ENCODE measurements at regions not wholly inside any gene's neighbourhood (a gene's known extent, or its start where the extent isn't known, plus 50 kb on each side); places are given as distances from the start of the nearest gene placed in this dataset.

GRCh38 chr13:91100944-91101343 lies 246.5 kb upstream of the MIR17HG start:
- H3K9me3 Mint-ChIP-seq, result no peaks in the 10 kb centered on the region
- no peaks in the 10 kb centered on the region for H3K27me3 Mint-ChIP-seq (ENCODE audit: low read depth)
- ATAC-seq (no peak), DNase-seq (ENCODE audit: low spot score) (no peak)
- H3K4me3 Mint-ChIP-seq, result no peak overlapping the region
- H3K4me1 Mint-ChIP-seq, result peaks cover 7% of the 10 kb centered on the region
- H3K36me3 Mint-ChIP-seq, result no peaks in the 10 kb centered on the region
- ChIA-PET CTCF (interaction anchor here (1.0 kb wide), 1 partner anchor 23 kb away, joined by 4 read pairs; no protein-coding TSS in a partner anchor), POLR2A (no interaction called here)
- TF ChIP-seq, protein P1, sequence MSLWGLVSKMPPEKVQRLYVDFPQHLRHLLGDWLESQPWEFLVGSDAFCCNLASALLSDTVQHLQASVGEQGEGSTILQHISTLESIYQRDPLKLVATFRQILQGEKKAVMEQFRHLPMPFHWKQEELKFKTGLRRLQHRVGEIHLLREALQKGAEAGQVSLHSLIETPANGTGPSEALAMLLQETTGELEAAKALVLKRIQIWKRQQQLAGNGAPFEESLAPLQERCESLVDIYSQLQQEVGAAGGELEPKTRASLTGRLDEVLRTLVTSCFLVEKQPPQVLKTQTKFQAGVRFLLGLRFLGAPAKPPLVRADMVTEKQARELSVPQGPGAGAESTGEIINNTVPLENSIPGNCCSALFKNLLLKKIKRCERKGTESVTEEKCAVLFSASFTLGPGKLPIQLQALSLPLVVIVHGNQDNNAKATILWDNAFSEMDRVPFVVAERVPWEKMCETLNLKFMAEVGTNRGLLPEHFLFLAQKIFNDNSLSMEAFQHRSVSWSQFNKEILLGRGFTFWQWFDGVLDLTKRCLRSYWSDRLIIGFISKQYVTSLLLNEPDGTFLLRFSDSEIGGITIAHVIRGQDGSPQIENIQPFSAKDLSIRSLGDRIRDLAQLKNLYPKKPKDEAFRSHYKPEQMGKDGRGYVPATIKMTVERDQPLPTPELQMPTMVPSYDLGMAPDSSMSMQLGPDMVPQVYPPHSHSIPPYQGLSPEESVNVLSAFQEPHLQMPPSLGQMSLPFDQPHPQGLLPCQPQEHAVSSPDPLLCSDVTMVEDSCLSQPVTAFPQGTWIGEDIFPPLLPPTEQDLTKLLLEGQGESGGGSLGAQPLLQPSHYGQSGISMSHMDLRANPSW (CRISPR knock-in tag; conservative IDR thresholded peaks at IDR 0.05; ENCODE audit: low read depth), result no peak
- H3K27ac Mint-ChIP-seq, result no peak overlapping the region

DNA sequence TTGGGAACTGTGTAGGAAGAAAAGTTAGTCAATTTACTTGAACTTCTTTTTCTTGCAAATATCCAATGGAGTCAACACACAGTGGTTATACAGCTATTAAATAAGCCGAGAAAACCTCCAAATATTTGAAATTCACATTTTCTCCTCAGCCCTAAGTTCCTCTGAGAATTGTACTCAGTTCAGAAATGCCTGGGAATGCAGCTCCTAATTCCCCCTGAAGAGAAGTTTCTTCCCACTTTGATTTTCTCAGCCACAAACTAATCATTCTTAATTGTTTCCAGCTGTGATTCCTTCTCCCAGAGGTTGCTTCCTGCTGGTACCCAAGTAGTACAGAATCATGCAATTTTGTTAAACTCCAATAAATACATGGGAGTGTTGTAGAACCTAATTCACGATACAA lies 246.1 kb upstream of the MIR17HG start:
- CTCF ChIA-PET, result interaction anchor here (1.0 kb wide), 1 partner anchor 23 kb away, joined by 4 read pairs; no protein-coding TSS in a partner anchor

More for the DNA sequence above, 246.1 kb upstream of the MIR17HG start:
- TF ChIP-seq SMAD3 (CRISPR knock-in tag; IDR thresholded peaks at IDR 0.05; ENCODE audit: borderline replicate concordance) (no peak), NFATC4 (CRISPR knock-in tag; IDR thresholded peaks at IDR 0.05) (no peak), ZNF532 (CRISPR knock-in tag; IDR thresholded peaks at IDR 0.05; ENCODE audit: borderline replicate concordance) (no peak), HMGA2 (CRISPR knock-in tag; IDR thresholded peaks at IDR 0.05) (no peak), ERG (CRISPR knock-in tag; IDR thresholded peaks at IDR 0.05) (no peak), ZNF121 (CRISPR knock-in tag; IDR thresholded peaks at IDR 0.05) (no peak), ZBTB21 (CRISPR knock-in tag; IDR thresholded peaks at IDR 0.05; ENCODE audit: borderline replicate concordance) (no peak)
- TF ChIP-seq, protein P2, sequence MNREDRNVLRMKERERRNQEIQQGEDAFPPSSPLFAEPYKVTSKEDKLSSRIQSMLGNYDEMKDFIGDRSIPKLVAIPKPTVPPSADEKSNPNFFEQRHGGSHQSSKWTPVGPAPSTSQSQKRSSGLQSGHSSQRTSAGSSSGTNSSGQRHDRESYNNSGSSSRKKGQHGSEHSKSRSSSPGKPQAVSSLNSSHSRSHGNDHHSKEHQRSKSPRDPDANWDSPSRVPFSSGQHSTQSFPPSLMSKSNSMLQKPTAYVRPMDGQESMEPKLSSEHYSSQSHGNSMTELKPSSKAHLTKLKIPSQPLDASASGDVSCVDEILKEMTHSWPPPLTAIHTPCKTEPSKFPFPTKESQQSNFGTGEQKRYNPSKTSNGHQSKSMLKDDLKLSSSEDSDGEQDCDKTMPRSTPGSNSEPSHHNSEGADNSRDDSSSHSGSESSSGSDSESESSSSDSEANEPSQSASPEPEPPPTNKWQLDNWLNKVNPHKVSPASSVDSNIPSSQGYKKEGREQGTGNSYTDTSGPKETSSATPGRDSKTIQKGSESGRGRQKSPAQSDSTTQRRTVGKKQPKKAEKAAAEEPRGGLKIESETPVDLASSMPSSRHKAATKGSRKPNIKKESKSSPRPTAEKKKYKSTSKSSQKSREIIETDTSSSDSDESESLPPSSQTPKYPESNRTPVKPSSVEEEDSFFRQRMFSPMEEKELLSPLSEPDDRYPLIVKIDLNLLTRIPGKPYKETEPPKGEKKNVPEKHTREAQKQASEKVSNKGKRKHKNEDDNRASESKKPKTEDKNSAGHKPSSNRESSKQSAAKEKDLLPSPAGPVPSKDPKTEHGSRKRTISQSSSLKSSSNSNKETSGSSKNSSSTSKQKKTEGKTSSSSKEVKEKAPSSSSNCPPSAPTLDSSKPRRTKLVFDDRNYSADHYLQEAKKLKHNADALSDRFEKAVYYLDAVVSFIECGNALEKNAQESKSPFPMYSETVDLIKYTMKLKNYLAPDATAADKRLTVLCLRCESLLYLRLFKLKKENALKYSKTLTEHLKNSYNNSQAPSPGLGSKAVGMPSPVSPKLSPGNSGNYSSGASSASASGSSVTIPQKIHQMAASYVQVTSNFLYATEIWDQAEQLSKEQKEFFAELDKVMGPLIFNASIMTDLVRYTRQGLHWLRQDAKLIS (CRISPR knock-in tag; IDR thresholded peaks at IDR 0.05; ENCODE audit: borderline replicate concordance), result no peak
- no peaks in the 10 kb centered on the region for H3K27me3 Mint-ChIP-seq (ENCODE audit: low read depth)
- ATAC-seq (no peak), DNase-seq (ENCODE audit: low spot score) (no peak)
- H3K36me3 Mint-ChIP-seq, result no peaks in the 10 kb centered on the region
- POLR2A ChIA-PET, result no interaction called here
- H3K4me1 Mint-ChIP-seq, result peaks cover 7% of the 10 kb centered on the region
- no peak overlapping the region for H3K27ac Mint-ChIP-seq
- no peaks in the 10 kb centered on the region for H3K9me3 Mint-ChIP-seq
- no peak overlapping the region for H3K4me3 Mint-ChIP-seq
